Type B pancreatic cell (in vitro differentiated cells): ENCODE measurements at regions not wholly inside any gene's neighbourhood (a gene's known extent, or its start where the extent isn't known, plus 50 kb on each side); places are given as distances from the start of the nearest gene placed in this dataset.
"Not testable (repeated sequence)": the region's sequence is repeated elsewhere in the genome, so short reads cannot be mapped to it uniquely, and the experiment has no call there.

Source experiments
- DNase-seq: peaks from one replicate; pipeline ENCODE4 v3.0.0; 2021; ENCODE audit warnings: mixed read lengths; ENCODE audit not compliant: unreplicated experiment; ENCODE audit errors: extremely low spot score
- H3K27ac Mint-ChIP-seq: 2 replicates; pipeline ENCODE4 v1.8.0; 2021; ENCODE audit warnings: mild to moderate bottlenecking, mixed read lengths
- H3K27me3 Mint-ChIP-seq: 2 replicates; pipeline ENCODE4 v1.8.0; 2021; ENCODE audit warnings: mixed read lengths
- H3K36me3 Mint-ChIP-seq: 2 replicates; pipeline ENCODE4 v1.8.0; 2021; ENCODE audit warnings: mixed read lengths
- H3K4me1 Mint-ChIP-seq: one replicate; pipeline ENCODE4 v1.8.0; 2021; ENCODE audit warnings: mixed read lengths; ENCODE audit not compliant: unreplicated experiment
- H3K4me3 Mint-ChIP-seq: 2 replicates; pipeline ENCODE4 v1.8.0; 2021; ENCODE audit warnings: mild to moderate bottlenecking, mixed read lengths
- H3K9me3 Mint-ChIP-seq: 2 replicates; pipeline ENCODE4 v1.8.0; 2021; ENCODE audit warnings: mixed read lengths
- CTCF ChIP-seq: fragments of 200-600 bp; sonication (generic); conservative IDR thresholded peaks from 2 replicates; pipeline ENCODE4 v1.5.0; 2021; ENCODE audit warnings: antibody characterized with exemption, mild to moderate bottlenecking

GRCh38 chr20:30412972-30413371 is 844.5 kb upstream of the DEFB115 start:
- peaks cover 7% of the 10 kb centered on the region for H3K9me3 Mint-ChIP-seq
- DNase-seq = no peak
- no peaks in the 10 kb centered on the region for H3K27me3 Mint-ChIP-seq
- H3K36me3 Mint-ChIP-seq = no peaks in the 10 kb centered on the region
- H3K27ac Mint-ChIP-seq = no peak overlapping the region
- no peaks in the 10 kb centered on the region for H3K4me1 Mint-ChIP-seq
- H3K4me3 Mint-ChIP-seq = no peak overlapping the region
- TF ChIP-seq CTCF = no peak

- H3K36me3 Mint-ChIP-seq, H3K9me3 Mint-ChIP-seq, H3K4me1 Mint-ChIP-seq, H3K27ac Mint-ChIP-seq, H3K27me3 Mint-ChIP-seq, H3K4me3 Mint-ChIP-seq, DNase-seq: not testable (repeated sequence)
These were observed 840.1 kb upstream of the DEFB115 start for GRCh38 chr20:30417387-30417786.

GRCh38 chr20:30418378-30418777 is 839.1 kb upstream of the DEFB115 start:
- not testable (repeated sequence) for H3K27me3 Mint-ChIP-seq, DNase-seq, H3K4me1 Mint-ChIP-seq, H3K27ac Mint-ChIP-seq, H3K9me3 Mint-ChIP-seq, H3K36me3 Mint-ChIP-seq, H3K4me3 Mint-ChIP-seq

- TF ChIP-seq CTCF = no peak
- Mint-ChIP-seq H3K36me3 (no peaks in the 10 kb centered on the region), H3K27ac (no peak overlapping the region), H3K9me3 (peaks cover 3% of the 10 kb centered on the region), H3K4me3 (no peak overlapping the region), H3K4me1 (no peaks in the 10 kb centered on the region), H3K27me3 (no peaks in the 10 kb centered on the region)
- no peak for DNase-seq
These were observed 838.0 kb upstream of the DEFB115 start for GRCh38 chr20:30419466-30419865.

- H3K27ac Mint-ChIP-seq, H3K4me3 Mint-ChIP-seq: not testable (repeated sequence)
These were observed 837.5 kb upstream of the DEFB115 start for GRCh38 chr20:30419871-30420420.

More at GRCh38 chr20:30419871-30420420, 837.5 kb upstream of the DEFB115 start:
- not testable (repeated sequence) for H3K9me3 Mint-ChIP-seq, H3K36me3 Mint-ChIP-seq, DNase-seq, H3K27me3 Mint-ChIP-seq, H3K4me1 Mint-ChIP-seq
